ENCODE measurements at regions not wholly inside any gene's neighbourhood (a gene's known extent, or its start where the extent isn't known, plus 50 kb on each side); places are given as distances from the start of the nearest gene placed in this dataset.

DNA sequence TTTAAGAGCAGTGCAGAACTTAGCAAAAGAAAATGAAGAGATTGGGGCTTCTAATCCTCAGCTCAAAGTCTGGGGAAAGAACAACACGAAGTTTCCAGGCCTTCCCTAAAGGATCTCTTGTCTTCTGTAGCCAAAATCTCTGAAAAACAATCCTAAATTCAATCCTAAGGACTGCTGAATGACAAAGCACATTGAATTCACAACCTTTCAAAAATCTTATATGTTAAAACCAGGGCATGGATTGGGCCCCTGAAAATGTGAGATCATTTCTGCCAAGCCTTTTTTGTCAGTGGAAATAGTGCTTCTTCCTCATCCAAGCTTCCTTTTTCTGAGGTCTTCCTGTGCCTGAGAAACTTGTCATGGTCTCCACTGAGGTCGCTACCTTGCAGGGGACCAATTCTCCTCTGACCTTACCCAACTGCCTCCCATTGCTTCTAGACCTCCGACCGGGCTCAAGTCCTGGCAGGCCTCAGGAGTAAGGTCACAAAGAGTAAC is 126.2 kb upstream of the ARID1B start:
- TF ChIP-seq GATA3 (IDR thresholded peaks at IDR 0.05; ENCODE audit: low read depth, low read length) (no peak), GATA2 (IDR thresholded peaks at IDR 0.05; ENCODE audit: low read depth, low read length) (no peak)
